ENCODE measurements at regions not wholly inside any gene's neighbourhood (a gene's known extent, or its start where the extent isn't known, plus 50 kb on each side); places are given as distances from the start of the nearest gene placed in this dataset.

- TF ChIP-seq CTCF (IDR thresholded peaks at IDR 0.05; ENCODE audit: insufficient read depth, low read depth, low read length) (no peak), EZH2 (IDR thresholded peaks at IDR 0.05; ENCODE audit: insufficient read depth, low read length) (no peak)
Measured at GRCh38 chr5:159386028-159386711, 55.9 kb upstream of the IL12B start.
